Inflammatory macrophage treated with lipopolysaccharide for 1 hour (primary cell): ENCODE measurements at regions not wholly inside any gene's neighbourhood (a gene's known extent, or its start where the extent isn't known, plus 50 kb on each side); places are given as distances from the start of the nearest gene placed in this dataset.
"Not testable (repeated sequence)": the region's sequence is repeated elsewhere in the genome, so short reads cannot be mapped to it uniquely, and the experiment has no call there.

Experiments used
- DNase-seq, 2 donors: peaks; one replicate each; pipeline ENCODE4 v3.0.0-alpha.2; 2020 to 2022

DNA sequence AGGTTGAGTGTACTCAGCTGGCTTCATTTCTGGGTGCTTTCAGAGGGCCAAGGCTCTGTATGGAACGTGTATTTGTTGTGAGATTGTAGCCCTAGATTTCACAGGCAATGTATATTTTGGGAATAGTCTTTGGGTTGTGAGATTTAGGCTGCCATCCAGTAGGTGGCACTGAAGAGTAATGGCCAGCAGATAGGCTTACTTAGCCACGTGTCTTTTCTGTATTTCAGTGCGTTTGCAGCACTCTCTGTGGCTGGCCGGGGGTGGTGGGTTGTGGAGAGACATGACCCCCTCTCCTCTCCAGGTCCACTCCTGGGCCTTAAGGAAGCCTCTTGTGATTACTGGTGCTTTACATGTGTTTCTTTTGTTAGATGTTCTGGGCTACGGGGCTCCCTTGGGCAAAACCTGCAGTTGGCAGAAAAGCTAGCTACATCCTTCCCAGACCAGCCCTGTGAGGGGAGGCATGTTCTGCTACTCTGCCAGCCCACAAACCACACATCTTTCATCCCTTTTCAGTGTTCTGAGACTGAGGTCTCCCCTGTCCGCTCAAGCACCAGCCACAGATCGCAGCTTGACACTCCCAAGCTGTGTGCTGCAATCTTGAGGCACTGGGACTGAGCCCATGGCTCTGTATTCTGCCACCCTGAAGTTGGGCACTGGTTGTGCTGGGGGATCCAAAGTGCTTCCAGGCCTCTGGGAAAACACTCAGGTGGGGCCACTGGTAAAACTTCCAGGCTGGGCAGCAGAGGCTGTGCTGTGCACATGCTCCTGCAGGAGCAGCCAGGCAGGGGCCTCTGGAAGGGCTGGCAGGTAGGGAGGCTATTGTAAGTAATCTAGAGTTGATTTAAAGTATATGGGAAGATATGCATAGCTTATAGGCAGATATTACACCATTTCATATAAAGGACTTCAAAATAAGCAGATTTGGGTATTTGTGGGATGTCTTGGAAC lies 1096.8 kb upstream of the PCDH20 start:
- peak; percentile 11 to 46 for DNase-seq

DNA sequence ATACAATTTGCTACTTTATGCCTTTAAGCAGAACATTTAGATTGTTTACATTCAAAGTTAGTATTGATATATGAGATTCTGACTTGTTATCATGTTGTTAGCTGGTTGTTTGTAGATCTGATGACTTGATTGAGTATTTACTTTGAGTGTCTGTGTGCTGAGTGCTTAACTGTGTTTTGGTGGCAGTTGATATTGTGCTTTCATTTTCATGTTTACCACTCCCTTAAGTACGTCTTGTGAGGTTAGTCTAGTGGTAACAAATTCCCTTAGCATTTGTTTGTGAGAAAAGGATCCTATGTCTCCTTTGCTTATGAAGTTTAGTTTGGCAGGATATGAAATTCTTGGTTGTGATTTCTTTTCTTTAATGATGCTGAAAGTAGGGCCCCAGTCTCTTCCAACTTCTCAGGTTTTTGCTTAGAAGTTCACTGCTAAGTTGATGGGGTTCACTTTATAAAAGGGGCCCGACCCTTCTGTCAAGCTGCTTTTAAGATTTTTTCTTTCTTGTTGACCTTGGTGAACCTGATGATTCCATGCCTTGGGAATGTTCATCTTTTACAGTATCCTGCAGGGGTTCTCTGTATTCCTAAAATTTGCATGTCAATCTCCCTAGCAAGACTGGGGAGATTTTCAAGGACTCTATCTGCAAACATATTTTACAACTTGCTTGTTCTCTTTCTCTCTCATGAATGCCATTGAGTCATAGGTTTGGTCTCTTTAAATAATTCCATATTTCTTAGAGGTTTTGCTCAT lies 1095.4 kb upstream of the PCDH20 start:
- DNase-seq: no peak

DNA sequence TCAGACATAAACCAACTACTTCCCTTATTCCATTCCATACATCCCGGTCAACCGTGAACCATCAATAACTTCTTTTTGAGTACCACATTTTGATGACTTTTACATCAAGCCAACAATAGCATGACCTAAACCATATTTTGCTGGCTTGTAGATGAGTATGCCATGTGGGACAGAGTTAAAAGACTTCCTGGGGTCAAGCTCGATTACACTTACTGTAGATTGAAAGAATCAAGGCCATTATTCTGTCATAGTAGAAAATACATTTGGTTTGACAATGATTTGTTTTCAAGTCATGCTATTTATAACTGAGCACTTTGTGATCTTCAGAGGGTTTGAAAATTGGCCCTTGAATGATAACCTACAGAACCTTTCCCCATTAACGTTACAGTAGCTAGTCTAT lies 1086.9 kb upstream of the PCDH20 start:
- DNase-seq: no peak

DNA sequence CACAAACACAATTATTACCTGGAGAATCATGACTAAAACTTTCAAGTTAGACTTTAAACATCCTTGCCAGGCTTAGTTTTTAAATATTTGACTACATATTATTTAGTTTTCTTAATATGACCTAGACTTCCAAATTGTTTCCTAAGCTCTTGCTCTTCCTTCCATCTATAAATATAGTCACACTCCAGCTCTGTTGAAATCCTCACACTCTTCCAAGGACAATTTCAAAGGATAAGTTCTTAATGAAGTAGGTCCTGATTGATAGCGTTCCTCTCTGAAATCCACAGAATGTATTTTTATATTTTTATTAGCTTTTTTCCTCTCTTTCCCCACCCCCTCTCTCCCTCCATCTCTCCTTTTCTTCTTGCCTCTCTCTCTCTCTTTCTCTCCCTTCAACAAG lies 1074.1 kb upstream of the PCDH20 start:
- no peak for DNase-seq

DNA sequence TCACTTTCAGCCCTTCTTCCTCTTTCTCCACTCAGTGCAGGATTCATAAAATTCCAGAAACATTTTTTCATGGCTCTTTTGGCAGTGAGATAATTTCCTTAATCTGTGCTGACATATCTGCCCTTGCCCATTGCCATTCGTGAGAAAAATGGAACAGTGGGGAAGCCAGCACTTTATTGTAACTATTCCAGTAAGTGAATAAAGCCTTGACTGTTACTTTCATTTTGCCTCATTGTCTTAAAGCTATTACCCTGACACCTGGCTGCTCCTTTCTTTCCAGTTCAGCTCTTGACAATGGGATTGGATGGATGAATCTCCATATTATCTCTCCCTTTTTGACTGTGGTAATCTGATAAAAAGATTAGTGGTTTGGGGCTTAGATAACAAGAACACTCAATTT lies 1068.1 kb upstream of the PCDH20 start:
- DNase-seq: no peak

DNA sequence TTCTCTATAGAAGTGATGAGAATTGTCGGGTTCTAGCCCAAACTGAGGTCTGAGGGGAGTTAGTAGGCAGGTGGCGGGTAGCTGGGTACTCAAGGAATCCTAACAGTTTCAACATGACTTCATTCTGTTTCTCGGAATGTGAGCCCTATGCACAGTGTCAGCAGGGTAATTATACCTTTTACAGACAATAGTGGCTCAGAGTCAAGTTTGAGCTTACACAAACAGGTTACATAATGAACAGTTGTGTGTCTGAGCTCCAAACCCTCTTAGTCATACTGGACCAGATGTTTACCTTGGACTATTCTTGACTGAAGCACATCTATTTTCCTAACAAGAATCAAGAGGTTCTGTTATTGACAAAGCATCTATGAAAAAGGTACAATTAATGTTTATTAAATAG lies 1066.7 kb upstream of the PCDH20 start:
- no peak for DNase-seq

DNA sequence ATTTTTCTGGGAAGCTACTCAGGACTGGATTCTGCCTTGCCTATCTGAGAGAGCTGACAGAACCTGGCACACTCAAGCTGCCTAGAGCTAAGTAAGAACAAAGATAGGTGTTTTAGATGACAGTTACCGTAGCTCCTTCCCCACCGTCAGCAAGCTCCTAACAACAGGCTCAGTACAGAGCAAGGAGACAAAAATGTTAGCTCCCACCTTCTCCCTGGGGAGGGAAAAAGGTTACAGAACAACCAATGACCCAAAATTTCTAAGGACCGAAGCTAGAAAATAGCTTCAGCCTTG lies 1058.2 kb upstream of the PCDH20 start:
- no peak for DNase-seq

DNA sequence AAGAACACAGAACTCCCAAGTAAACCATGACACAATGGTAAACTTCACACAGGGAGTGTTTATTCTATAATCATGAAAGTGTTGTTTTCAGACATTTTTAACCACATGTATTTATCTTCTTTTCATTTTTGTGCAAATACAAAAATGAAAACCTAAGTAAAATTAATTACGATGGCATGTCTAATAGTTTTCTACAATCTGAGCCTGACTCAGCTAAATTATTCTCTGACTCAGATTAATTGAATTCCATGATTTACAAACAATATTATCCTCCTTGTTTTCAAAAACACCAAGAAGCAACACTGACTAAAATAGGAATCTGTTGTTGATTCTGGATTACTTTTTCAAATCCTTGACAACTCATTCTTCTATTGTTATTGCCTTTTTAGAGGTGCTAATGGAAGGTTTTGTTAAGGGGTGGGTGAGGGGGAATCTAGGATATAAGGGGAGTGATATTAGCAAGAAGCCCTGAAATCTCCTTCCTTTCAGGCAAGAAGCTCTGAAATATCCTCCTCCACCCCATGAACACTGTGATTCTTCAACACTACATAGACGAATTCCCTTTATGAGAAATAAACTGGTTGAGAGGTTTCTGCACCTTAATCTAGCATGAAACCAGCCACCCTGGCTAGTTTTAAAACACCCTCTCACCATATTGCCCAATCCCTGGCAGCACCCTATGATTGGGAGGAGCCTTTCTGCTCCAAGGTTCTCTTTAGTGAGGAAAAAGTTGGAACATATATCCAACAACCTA lies 1057.7 kb upstream of the PCDH20 start:
- DNase-seq: no peak

DNA sequence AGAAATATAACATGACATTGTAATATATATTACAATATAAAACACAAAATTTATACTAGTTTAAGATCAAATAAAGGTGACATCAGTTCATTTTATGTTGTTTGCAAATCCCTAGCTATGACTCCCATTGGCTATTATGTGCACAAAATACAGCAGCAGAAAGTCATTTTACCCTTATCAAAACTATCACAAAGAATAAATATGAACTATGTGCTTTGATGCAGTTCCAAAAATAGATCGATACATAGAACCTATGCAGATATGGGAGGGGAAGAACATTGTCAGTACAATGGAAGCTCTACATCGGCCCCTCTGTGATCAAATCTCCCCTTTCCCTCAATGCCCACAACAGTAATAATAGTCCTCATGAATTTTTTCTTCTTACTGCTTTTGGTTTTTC lies 1038.1 kb upstream of the PCDH20 start:
- DNase-seq: no peak

DNA sequence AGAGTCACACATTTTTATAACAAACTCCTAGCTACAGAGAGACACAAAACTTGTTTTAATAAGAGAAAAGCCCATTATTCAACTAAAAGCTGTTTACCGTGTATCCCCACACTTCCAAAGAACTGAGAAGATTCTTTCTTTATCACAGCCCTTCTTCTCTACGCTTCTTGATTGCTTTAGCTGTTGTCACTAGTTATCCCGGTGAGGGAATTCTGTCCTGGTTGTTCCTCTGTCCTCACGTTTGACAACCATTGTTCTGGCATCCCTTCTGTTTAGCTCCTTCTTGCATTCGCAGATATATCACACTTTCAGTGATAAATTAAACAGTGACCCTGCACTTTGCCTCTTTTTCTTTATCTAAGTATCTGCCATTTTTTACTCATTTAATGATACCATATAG lies 1035.1 kb upstream of the PCDH20 start:
- no peak for DNase-seq

DNA sequence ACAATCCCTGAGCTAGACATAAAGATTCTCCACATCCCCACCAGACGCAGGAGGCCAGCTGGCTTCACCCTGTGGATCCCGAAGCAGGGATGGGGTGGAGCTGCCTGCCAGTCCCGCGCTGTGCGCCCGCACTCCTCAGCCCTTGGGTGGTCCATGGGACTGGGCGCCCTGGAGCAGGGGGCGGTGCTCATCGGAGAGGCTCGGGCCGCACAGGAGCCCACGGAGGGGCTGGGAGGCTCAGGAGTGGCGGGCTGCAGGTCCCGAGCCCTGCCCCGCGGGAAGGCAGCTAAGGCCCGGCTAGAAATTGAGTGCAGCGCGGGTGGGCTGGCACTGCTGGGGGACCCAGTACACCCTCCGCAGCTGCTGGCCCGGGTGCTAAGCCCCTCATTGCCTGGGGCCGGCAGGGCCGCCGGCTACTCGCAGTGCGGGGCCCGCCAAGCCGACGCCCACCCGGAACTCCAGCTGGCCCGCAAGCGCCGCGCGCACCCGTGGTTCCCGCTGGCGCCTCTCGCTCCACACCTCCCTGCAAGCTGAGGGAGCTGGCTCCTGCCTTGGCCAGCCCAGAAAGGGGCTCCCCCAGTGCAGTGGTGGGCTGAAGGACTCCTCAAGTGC lies 1032.2 kb upstream of the PCDH20 start:
- DNase-seq: not testable (repeated sequence)

DNA sequence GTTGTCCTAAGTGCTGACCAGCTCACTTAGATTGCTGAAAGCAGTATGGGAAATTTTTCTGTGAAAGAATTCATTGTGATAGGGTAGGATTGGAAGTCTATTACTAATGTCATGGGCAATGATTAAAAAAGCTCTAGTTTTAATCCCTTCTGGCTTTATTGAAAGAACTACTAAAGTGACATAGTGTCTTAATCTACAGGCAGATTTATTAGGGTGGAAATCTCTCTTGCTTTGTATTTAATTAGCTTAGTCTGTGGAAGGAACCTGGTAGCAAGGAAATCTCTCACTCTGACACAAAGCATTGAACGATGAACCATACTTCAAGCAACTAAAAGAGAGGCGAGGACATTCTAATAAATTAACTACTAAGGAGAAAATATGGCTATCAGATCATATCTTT lies 1029.2 kb upstream of the PCDH20 start:
- DNase-seq: no peak

DNA sequence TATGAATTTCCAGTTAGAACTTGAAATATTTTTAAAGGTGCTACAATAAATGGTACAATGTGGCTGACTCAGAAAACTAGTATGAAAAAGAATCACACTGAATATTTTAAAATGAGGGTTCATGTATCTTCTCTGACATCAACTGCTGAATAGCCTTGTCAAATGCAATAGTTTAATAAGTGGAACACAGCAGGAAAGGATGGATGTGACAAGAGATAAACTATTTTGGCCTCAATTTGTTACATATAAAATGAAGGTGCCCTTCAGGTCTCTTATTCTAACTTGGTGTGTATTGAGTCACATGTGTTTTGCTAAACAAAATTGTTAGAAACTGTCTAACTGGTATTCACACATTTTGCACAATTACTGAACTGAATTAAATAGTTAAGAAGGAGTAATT lies 1018.4 kb upstream of the PCDH20 start:
- no peak for DNase-seq

DNA sequence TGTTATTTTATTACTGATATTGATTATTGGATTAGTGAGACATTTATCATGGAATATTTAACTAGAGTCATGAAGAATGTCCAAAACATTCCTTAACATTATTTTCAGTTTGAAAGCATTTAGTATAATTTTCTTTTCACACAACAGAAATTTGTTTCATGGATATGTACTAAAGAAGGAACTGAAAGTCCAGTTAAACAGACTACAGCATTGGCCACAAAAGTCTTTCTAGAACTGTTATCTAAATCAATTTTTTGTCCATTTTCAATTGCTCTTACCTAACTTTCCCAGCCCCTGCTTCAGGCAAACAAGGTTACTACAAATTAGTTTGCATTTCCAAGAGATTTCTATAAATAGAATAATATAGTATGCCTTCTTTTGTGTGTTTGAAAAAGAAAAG lies 1018.0 kb upstream of the PCDH20 start:
- DNase-seq: no peak

DNA sequence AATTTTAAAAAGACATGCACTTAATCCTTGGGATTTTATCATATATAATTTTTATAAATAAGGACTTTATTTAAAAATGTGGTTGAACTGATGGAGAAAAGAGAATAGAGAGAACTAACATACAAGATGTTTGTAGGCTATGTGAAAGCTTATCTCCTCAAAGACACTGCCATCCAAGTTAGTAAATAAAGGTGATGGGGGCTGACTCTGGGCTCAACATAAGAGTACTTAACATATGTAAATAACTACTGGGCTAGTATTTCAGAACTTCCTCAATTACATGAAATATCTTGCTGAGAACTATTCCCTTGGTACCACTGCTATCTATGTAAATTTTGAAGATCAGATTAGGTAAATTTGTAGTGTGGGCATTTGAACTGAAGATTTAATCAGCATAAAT lies 1017.3 kb upstream of the PCDH20 start:
- DNase-seq: no peak

DNA sequence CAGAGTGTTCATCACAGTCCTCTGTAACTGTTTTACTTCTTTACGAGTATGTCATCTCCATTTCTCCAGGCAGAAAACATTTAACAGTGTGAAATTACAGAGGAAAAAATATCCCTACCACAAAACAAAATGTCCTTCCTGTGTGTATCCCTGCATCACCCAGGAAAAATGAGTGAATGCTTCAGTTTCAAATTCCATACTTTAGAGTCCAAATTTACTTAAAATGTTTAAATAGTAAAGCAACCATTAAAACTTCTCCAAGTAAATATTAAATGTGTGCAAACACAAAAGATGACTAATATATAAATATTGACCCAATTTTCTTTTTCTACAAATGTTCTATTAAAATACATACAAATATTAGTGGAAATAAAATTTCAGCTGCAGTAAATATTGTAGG lies 1016.6 kb upstream of the PCDH20 start:
- DNase-seq: no peak

DNA sequence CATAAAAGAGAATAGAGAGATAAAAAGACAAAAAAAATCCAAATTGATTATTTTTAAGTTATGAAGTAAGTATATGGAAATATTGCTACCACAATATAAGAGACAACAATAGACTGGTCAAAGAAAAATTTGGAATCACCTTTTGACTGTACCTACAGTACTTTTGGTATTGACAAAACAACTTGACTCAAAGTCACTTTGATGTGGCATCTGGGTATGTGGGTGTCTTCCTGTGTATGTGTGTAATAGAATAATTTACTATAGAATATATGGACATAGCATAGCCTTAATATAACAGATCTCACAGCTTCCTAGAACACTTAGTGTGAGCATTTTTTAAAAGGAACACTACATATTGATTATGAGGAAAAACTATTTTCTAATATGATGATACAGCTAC lies 1016.2 kb upstream of the PCDH20 start:
- DNase-seq: no peak

DNA sequence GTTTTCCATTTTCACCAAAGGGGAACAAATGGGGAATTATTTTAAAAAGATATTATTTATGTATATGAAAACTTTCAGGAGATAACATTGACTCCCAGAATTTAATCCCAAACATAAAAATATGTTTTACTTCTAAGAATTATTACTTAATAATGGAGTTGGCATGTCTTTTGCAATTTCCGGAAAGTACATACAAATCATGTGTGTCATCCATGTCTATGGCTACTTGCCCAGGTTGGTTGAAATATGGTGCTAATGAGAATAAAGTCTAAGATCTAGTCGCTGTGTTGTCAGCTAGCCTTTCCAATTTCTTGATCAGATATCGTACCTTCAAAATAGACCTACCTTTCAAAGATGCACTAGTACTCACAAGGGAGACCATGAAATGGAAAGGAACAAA lies 1003.2 kb upstream of the PCDH20 start:
- no peak for DNase-seq

DNA sequence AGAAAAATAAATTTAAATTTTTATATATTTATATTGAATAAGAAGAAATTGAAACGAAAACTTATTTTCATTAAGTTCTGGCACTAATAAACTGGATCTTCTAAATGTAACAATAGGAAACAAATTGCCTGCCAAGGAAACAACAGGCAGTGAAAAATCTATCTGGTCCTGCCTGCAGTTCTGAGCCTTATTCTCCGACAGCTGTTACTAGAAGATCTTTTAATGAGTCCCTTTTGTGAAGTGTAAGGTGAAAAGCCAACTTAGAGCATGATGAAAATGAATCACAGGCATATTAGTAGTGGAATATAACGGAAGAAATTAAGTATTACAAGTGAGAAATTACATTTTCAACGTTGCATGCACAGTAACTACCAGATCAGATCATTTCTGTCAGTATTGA lies 1002.7 kb upstream of the PCDH20 start:
- DNase-seq: no peak

DNA sequence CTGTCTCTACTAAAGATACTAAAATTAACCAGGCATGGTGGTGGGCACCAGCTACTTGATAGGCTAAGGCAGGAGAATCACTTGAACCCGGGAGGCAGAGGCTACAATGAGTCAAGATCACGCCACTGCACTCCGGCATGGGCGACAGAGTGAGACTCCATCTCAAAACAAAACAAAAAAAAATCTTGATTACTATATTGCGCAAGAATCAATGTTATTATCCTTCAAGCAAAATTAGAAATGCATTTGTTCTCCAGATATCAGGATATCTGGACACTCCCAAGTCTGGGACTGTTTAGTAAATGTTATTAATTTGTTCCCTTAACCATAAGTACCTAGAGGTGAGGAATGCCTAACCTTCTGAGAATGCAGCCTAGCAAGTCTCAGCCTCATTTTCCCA lies 992.2 kb upstream of the PCDH20 start:
- no peak for DNase-seq

DNA sequence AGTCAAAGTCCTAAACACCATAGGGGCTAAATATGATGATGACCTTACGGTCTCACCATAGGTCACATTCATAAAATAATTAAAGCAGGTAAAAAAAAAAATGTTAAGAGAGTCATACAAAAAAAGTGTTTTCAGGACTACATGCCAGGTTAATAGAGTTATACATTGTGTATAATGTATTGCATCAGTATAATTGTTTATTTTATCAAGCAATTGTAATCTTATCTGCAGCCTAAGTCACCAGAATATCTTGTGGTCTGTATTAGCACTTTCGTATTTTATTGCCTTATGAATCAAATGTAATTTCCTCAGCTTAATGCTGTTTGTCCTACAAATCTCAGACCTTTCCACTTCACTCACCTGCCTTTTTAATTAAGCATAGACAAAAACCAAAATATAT lies 972.9 kb upstream of the PCDH20 start:
- no peak for DNase-seq

DNA sequence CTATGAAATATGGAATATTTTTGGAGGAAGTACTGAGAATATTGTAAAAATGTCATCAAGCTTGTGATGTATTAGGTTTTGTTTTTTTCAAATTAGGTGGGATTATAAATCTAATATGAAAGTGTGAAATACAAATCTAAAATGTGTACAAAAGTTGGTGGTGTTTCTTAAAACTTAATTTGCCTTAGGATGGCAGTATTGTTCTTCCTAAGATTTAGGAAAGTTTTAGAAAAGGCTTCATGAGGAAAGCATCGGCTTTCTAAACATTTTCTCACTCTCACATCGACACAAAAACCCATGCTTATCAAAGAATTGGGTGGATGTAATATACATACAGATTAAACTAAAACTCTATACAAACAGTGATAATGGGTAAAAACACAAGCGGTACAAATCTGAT lies 972.0 kb upstream of the PCDH20 start:
- DNase-seq: no peak

DNA sequence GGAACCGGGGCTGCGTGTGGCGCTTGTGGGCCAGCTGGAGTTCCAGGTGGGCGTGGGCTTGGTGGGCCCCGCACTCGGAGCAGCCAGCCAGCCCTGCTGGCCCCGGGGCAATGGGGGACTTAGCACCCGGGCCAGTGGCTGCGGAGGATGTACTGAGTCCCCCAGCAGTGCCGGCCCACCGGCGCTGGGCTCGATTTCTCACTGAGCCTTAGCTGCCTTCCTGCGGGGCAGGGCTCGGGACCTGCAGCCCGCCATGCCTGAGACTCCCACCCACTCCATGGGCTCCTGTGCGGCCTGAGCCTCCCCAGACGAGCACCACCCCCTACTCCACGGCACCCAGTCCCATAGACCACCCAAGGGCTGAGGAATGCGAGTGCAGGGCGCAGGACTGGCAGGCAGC lies 963.6 kb upstream of the PCDH20 start:
- not testable (repeated sequence) for DNase-seq
